Stimulated activated CD4-positive, alpha-beta T cell treated with anti-CD3 and anti-CD28 coated beads, Interleukin-15, amount 100 ng/mL, for 48 hours (primary cell): ENCODE measurements at regions not wholly inside any gene's neighbourhood (a gene's known extent, or its start where the extent isn't known, plus 50 kb on each side); places are given as distances from the start of the nearest gene placed in this dataset.

Experiments
- DNase-seq, 2 donors: peaks; one replicate each; pipeline ENCODE4 v3.0.0-alpha.2; 2020; ENCODE audit warnings: low read depth in 2 of 2

DNA sequence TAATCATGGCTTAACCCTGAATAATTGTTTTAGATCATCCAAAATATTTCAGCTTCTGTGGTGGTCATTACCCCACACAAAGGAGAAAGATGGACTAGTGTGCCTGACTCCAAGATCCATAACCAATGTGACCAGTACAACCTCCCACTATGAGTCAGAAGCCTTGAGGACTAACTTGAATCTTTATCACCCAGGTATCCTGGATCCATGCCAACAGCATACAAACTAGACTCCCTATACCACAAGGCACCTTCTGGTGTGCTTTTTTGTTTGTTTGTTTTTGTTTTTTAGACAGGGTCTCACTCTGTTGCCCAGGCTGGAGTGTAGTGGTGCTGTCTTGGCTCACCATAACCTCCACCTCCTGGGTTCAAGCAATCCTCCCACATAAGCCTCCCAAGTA lies 317.7 kb downstream of the VPS13C start:
- no peak for DNase-seq

DNA sequence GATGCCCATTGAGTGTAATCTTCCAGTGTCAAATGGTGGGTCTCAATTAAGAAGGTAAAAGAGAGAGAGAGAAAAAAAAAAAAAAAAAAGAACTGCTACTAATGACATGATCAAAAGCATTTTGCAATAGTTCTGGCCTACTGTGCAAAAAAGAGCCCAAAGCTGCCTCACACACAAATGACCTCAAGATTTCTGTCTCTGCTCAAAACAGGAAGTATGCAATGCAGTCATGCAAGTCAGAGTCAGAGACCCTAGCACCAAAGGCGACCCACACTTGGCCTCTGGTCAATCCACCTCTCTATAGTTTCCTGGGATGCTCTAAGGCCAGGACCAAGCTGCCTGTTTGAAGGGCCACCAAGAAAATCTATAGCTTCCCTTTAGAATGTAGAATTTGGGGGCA lies 323.5 kb downstream of the VPS13C start:
- no peak for DNase-seq

DNA sequence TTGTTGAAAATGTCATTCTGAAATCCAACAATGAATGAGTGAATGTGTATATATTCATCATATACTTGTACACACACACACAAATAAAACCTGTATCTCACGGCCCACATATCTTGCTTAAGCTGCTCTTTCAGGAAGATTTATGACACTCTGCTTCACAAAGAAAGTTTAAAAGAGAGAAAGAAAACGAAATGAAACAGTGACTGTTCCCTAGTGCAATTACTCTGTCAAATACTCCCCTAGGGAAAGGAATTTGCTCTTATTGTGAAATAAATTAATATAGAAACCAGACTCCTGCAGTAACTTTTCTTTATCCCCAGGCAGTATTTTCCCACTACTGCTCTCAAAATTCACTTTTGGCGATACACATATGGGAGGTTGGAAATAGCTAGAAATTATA lies 329.1 kb downstream of the VPS13C start:
- DNase-seq: no peak

DNA sequence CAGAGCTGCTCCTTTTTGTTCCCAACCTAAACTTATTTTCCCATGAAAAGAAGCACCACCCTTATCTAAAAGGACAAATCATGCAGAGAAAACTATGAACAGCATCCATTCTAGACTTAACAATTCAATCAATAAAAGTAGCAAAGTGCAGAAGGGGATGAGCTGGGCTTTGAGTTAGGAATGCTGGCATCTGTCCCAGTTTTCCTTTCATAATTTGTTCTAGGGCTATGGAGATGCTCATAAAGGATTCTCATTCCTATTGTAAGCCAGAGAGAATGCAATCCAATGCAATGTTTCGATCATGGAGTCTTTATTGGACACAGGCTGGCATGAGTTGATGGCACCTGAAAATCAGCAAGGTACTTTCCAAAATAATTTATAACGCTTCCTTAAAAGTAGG lies 330.6 kb downstream of the VPS13C start:
- DNase-seq: no peak

DNA sequence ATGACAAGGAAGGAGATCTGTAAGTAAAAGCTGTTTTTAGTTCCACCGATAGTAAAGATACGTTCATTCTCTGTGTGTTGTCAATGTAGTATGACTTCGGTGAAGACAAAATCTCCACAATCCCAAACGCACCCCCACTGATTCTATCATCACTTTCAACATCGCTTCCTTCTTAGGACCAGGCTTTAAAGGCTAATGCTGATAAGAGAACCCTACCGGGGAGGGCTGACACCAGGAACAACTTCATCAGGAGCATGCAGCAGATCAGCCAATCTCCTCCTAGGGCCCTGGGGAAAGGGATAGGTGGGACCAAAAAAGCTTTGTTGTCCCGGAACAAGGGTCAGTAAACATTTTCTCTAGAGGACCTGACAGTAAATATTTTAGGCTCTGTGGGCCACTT lies 334.1 kb downstream of the VPS13C start:
- DNase-seq: no peak

- no peak for DNase-seq
Measured at GRCh38 chr15:61725251-61725650, 335.0 kb downstream of the VPS13C start.

- DNase-seq: no peak
Measured at GRCh38 chr15:61724251-61724939, 335.9 kb downstream of the VPS13C start.

GRCh38 chr15:61721418-61721817 lies 338.8 kb downstream of the VPS13C start:
- no peak for DNase-seq

DNA sequence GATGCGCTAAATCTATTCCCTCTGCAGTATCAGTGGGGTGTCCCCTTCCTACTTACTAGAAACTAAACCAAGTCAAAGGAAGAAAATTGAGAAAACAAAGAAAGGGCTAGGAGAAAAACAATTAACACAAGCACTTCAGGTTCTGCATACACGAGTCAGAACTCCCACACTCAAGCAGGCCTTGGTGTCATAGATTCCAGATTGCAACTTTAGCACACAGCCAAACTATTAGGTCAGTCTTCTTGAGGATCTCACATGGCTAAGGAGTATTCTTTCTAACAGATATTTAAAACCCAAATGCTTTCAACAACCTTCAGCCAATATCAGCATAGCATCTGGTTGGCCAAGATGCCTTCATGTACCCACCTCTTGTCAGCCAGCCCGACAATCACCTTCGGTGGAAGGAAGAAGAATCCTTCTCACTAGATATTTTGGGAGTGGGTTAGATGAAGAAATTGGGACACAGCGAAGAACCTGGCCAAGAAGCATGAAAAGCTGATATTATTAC lies 340.0 kb downstream of the VPS13C start:
- DNase-seq: no peak

GRCh38 chr15:61715082-61715481 lies 345.2 kb downstream of the VPS13C start:
- no peak for DNase-seq

DNA sequence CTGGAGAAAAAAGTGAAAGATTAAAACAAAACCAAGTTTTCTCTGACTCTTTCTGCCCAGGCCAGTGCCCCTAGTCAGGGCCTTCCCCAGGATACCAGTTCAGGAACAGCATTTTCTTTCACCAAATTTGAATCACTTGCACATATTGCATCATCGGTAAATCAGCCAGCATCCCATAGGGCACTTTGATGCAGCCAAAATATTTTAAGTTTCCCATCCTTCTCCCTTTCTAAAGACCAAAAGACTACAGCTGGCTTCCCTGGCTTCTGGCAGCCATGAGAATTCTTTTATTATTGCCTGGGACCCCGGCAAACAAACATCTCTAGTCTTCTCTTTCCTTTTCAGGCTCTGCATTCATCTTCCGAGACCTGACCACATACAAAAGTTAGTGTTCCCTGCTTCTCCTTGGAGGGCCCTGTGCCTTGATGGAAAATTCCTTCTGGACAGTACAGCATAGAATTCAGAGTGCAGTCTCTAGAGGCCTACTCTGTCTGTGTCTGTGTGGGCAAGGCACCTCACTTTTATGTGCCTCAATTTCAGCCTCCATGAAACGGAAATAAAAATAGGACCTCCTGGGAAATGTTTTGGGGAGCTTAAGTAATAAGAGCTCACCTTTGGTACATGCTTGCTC lies 348.0 kb downstream of the VPS13C start:
- DNase-seq: no peak

DNA sequence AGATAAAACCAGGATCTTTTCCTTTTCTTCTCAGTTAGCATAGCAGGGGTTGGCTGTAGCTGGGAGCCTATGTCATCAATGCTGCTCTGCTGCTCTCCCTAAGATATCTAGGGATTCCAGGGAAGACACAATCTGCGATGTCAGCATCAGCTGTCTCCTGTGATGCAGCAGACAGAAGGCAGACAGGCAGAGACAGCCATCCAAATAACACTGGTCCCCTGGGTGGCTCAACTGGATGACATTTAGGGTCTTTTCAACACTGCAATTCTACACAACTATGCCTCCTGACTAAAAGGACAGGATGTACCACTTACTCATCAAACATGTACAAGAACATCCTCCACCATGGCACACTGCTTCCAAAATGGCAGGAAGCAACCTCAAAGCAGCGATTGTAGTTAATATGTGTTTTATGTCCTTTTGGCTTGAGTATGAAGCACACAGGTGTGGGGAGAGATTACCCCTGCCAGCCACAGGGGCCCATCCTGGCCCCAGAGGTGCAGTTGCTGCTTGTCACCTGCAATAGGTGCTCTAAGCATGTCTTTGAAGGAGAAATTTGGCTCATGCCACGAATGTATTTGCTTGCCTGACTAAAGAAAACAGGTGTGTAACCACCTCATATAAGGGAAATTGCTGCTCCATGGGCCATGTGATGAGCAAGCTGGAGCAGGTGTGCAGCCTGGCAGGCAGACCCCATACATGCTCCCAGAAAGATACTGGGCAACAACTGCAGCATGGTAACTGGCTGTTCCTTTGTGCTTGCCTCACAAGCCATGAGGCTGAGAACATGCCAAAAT lies 357.8 kb downstream of the VPS13C start:
- DNase-seq: no peak

- no peak for DNase-seq
Measured at GRCh38 chr15:61701455-61701854, 358.8 kb downstream of the VPS13C start.

- no peak for DNase-seq
Measured at GRCh38 chr15:61700803-61701202, 359.4 kb downstream of the VPS13C start.

GRCh38 chr15:61697796-61698195 lies 362.5 kb downstream of the VPS13C start:
- no peak for DNase-seq

GRCh38 chr15:61689067-61689466 lies 371.2 kb downstream of the VPS13C start:
- no peak for DNase-seq

- no peak for DNase-seq
Measured at GRCh38 chr15:61687651-61688050, 372.6 kb downstream of the VPS13C start.

DNA sequence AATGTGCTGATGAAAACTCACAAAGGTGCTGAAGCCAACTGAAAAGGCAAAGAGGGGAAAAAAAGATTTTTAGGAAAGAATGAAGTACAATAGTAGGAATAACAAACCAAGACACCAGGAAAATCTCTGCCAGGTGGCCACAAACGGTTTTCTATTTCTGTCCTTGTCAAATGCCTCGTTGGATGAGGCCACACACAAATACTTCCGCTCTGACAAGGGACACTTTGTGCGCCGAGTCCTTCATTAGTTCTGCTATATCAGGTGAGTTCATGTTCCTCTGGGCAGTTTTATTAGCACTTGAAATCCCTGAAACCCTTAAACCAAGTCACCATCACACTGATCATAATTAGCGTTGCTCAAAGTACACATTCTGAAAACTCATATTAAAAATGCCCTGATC lies 373.1 kb downstream of the VPS13C start:
- no peak for DNase-seq

DNA sequence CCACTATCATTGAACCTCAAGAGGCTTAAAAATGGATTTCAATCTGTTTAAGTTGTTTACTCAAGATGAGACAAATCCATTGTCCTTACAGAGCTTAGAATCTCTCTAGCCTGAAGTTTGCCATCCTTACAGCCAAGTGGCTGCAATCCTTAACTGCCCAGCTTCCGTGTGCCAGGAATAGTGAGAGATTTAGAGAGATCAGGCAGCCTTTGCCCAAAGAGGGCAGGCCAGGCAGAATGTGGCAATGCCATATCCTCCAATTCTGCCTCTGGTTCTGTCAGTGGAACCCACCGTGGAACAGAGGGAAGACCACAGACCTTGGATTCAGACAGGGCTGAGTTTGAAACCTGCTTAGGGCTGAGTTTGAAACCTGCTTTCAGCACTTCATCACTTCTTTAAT lies 374.3 kb downstream of the VPS13C start:
- DNase-seq: no peak

GRCh38 chr15:61685534-61685933 lies 374.7 kb downstream of the VPS13C start:
- no peak for DNase-seq

GRCh38 chr15:61684749-61685467 lies 375.3 kb downstream of the VPS13C start:
- DNase-seq: no peak
